ENCODE measurements at regions not wholly inside any gene's neighbourhood (a gene's known extent, or its start where the extent isn't known, plus 50 kb on each side); places are given as distances from the start of the nearest gene placed in this dataset. TPM values are rescaled to one million over a fixed set of nuclear protein-coding genes. Genes with fewer than 3 reads are reported as not detected.

DNA sequence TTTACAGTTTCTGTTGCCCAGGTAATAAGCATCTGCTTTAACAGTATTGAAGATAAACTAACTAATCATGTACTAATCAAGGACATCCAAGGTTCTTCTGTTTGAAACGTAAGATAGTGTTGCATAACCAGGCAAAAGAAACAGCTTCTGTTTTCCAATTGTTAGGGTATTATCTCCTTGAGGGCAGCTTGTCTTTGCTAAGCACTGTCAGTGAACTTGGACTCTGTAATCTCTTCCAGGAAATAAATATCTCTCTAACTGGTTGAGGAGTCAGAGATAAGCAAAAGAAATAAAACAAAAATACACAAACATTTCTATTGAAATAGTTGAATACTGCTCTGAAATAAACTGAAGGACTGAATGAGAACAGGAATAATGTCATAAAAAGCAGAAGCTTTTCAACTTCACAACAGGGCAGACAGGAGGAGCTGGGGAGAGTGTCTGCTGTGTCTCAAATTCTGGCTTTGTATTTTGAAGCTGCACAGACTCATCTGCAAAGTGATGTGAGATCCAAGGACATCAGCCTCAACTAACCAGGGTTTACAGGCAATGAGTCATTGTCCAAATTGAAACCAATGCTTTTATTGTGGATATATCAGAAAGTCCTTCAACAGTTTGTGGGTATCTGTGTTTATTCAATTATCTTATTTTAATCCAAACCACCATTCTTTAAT, 1253.0 kb upstream of the PCDH7 start:
- TF ChIP-seq, protein P1, sequence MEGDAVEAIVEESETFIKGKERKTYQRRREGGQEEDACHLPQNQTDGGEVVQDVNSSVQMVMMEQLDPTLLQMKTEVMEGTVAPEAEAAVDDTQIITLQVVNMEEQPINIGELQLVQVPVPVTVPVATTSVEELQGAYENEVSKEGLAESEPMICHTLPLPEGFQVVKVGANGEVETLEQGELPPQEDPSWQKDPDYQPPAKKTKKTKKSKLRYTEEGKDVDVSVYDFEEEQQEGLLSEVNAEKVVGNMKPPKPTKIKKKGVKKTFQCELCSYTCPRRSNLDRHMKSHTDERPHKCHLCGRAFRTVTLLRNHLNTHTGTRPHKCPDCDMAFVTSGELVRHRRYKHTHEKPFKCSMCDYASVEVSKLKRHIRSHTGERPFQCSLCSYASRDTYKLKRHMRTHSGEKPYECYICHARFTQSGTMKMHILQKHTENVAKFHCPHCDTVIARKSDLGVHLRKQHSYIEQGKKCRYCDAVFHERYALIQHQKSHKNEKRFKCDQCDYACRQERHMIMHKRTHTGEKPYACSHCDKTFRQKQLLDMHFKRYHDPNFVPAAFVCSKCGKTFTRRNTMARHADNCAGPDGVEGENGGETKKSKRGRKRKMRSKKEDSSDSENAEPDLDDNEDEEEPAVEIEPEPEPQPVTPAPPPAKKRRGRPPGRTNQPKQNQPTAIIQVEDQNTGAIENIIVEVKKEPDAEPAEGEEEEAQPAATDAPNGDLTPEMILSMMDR (IDR thresholded peaks at IDR 0.05; ENCODE audit: insufficient read depth, low read length): no peak
- no peak for DNase-seq (ENCODE audit: low read depth)
- H3K4me3 ChIP-seq (ENCODE audit: low read depth, low read length): no peak overlapping the region

Small RNA genes in the stretch of these regions (small RNA-seq; reads per million reads assigned to genes)
- gene RF00019 (not detected), gene RN7SL101P (not detected)

Data from fibroblast of the aortic adventitia (primary cell).